ENCODE measurements at regions not wholly inside any gene's neighbourhood (a gene's known extent, or its start where the extent isn't known, plus 50 kb on each side); places are given as distances from the start of the nearest gene placed in this dataset.
A peak's percentile ranks its signal among the peaks of the same experiment; 100 is the strongest.

DNA sequence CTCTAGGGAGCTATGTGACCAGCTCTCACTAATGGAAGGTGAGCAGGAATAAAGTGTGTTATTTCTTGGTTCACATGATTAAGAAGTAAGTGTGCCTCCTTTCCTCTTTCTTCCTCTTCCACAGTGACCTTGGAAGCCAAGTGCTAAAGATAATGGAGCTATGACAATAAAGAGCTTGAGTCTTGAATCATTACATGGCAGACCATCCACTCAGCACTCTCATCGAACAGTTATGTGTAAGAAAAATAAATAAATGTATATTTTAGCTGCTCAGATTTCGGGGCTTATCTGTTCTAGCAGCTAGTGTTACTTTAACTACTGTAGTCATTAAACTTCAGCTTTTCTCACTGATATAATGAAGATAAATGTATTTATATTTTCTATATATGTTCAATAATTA, 72.9 kb downstream of the HDGFL1 start:
- H3K9ac ChIP-seq (ENCODE audit: insufficient read depth, low read length) = no peak overlapping the region
- no peaks in the 10 kb centered on the region for H3K36me3 ChIP-seq (ENCODE audit: control insufficient read depth, insufficient read depth, low read length)
- H3K79me2 ChIP-seq (ENCODE audit: control insufficient read depth, insufficient read depth, low read length) = no peaks in the 10 kb centered on the region
- TF ChIP-seq, protein P1, sequence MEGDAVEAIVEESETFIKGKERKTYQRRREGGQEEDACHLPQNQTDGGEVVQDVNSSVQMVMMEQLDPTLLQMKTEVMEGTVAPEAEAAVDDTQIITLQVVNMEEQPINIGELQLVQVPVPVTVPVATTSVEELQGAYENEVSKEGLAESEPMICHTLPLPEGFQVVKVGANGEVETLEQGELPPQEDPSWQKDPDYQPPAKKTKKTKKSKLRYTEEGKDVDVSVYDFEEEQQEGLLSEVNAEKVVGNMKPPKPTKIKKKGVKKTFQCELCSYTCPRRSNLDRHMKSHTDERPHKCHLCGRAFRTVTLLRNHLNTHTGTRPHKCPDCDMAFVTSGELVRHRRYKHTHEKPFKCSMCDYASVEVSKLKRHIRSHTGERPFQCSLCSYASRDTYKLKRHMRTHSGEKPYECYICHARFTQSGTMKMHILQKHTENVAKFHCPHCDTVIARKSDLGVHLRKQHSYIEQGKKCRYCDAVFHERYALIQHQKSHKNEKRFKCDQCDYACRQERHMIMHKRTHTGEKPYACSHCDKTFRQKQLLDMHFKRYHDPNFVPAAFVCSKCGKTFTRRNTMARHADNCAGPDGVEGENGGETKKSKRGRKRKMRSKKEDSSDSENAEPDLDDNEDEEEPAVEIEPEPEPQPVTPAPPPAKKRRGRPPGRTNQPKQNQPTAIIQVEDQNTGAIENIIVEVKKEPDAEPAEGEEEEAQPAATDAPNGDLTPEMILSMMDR (conservative IDR thresholded peaks at IDR 0.05 in 1 of 2, IDR thresholded peaks at IDR 0.05 in 1 of 2; ENCODE audit: low read depth in 1 of 2, low read length in 2 of 2) = no peak
- TF ChIP-seq EZH2 (IDR thresholded peaks at IDR 0.05; ENCODE audit: low read length, missing control alignments) = no peak
- H3K9me3 ChIP-seq (ENCODE audit: control insufficient read depth, insufficient read depth, low read depth, low read length) = no peaks in the 10 kb centered on the region
- H3K4me2 ChIP-seq (ENCODE audit: extremely low read depth, insufficient read depth, low read length) = no peak overlapping the region
- H4K20me1 ChIP-seq (ENCODE audit: control insufficient read depth, extremely low read depth, insufficient read depth, low read length) = no peaks in the 10 kb centered on the region
- H3K4me1 ChIP-seq (ENCODE audit: control insufficient read depth, extremely low read depth, insufficient read depth, low read length) = no peaks in the 10 kb centered on the region
- no peaks in the 10 kb centered on the region for H3K27me3 ChIP-seq (ENCODE audit: control insufficient read depth, insufficient read depth, low read length)
- no peak overlapping the region for H2AFZ ChIP-seq (ENCODE audit: low read length)
- no peak overlapping the region for H3K4me3 ChIP-seq (replicated peaks in 1 of 4; ENCODE audit: control extremely low read depth in 1 of 4, insufficient read depth in 1 of 4, low read depth in 3 of 4, low read length in 4 of 4)
- no peak overlapping the region for H3K27ac ChIP-seq (ENCODE audit: insufficient read depth, low read length)
- DNase-seq (ENCODE audit: low read depth in 2 of 2) = peak; percentile 35 to 59

DNA sequence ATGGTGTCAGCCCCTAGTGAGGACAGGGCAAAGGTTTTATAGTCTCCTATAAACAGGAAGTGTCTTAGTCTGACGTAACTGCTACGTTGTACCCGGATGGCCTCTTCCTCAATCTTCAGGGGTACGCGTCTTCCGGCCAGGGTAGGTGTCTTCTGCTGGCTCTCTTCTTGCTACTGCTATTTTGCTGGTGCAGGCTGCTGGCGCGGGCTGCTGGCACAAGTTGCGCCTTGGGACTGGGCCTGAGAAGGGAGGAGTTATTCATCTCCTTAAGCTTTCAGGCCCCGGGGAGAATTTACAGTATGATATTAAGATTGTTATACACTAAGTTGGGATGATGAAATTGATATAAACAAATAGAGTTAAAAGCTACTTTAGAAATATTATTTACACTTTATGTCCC, 74.4 kb downstream of the HDGFL1 start:
- H2AFZ ChIP-seq (ENCODE audit: low read length) = peak overlapping the region; percentile 48
- no peak for TF ChIP-seq EZH2 (IDR thresholded peaks at IDR 0.05; ENCODE audit: low read length, missing control alignments)
- TF ChIP-seq, protein P1 (conservative IDR thresholded peaks at IDR 0.05 in 1 of 2, IDR thresholded peaks at IDR 0.05 in 1 of 2; ENCODE audit: low read depth in 1 of 2, low read length in 2 of 2) = no peak
- no peaks in the 10 kb centered on the region for H3K9me3 ChIP-seq (ENCODE audit: control insufficient read depth, insufficient read depth, low read depth, low read length)
- H3K27me3 ChIP-seq (ENCODE audit: control insufficient read depth, insufficient read depth, low read length) = no peaks in the 10 kb centered on the region
- no peak overlapping the region for H3K9ac ChIP-seq (ENCODE audit: insufficient read depth, low read length)
- no peaks in the 10 kb centered on the region for H3K4me1 ChIP-seq (ENCODE audit: control insufficient read depth, extremely low read depth, insufficient read depth, low read length)
- H3K4me3 ChIP-seq (replicated peaks in 1 of 4; ENCODE audit: control extremely low read depth in 1 of 4, insufficient read depth in 1 of 4, low read depth in 3 of 4, low read length in 4 of 4) = no peak overlapping the region
- H3K4me2 ChIP-seq (ENCODE audit: extremely low read depth, insufficient read depth, low read length) = no peak overlapping the region
- no peak for DNase-seq (ENCODE audit: low read depth in 2 of 2)
- no peaks in the 10 kb centered on the region for H3K79me2 ChIP-seq (ENCODE audit: control insufficient read depth, insufficient read depth, low read length)
- H3K27ac ChIP-seq (ENCODE audit: insufficient read depth, low read length) = no peak overlapping the region
- no peaks in the 10 kb centered on the region for H3K36me3 ChIP-seq (ENCODE audit: control insufficient read depth, insufficient read depth, low read length)
- no peaks in the 10 kb centered on the region for H4K20me1 ChIP-seq (ENCODE audit: control insufficient read depth, extremely low read depth, insufficient read depth, low read length)

DNA sequence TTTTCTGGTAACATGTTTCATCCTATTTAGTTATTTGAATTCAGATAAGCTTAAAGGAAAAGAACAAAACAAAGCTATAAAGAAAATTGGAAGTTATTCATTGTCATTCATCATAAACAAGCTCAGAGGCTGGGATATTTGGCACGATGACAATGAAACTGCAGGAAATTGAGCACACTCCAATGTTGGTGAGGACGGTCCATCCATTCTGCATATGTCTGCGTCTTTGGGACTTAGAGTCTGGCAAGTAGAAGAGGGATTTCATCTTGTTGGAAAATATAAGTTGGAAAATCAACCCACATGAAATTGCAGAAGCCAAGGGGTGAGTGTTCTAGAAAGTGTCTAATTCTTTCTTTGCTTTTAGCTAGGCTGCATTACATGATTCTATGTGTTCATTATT, 78.4 kb downstream of the HDGFL1 start:
- no peak overlapping the region for H3K9ac ChIP-seq (ENCODE audit: insufficient read depth, low read length)
- no peaks in the 10 kb centered on the region for H3K4me1 ChIP-seq (ENCODE audit: control insufficient read depth, extremely low read depth, insufficient read depth, low read length)
- no peaks in the 10 kb centered on the region for H4K20me1 ChIP-seq (ENCODE audit: control insufficient read depth, extremely low read depth, insufficient read depth, low read length)
- H3K27me3 ChIP-seq (ENCODE audit: control insufficient read depth, insufficient read depth, low read length) = no peaks in the 10 kb centered on the region
- H3K9me3 ChIP-seq (ENCODE audit: control insufficient read depth, insufficient read depth, low read depth, low read length) = no peaks in the 10 kb centered on the region
- H3K79me2 ChIP-seq (ENCODE audit: control insufficient read depth, insufficient read depth, low read length) = no peaks in the 10 kb centered on the region
- no peak overlapping the region for H2AFZ ChIP-seq (ENCODE audit: low read length)
- no peak overlapping the region for H3K4me2 ChIP-seq (ENCODE audit: extremely low read depth, insufficient read depth, low read length)
- no peak overlapping the region for H3K27ac ChIP-seq (ENCODE audit: insufficient read depth, low read length)
- peak in 1 of 2 donors; percentile 26 for DNase-seq (ENCODE audit: low read depth in 2 of 2)
- H3K36me3 ChIP-seq (ENCODE audit: control insufficient read depth, insufficient read depth, low read length) = no peaks in the 10 kb centered on the region
- no peak for TF ChIP-seq EZH2 (IDR thresholded peaks at IDR 0.05; ENCODE audit: low read length, missing control alignments)
- H3K4me3 ChIP-seq (replicated peaks in 1 of 4; ENCODE audit: control extremely low read depth in 1 of 4, insufficient read depth in 1 of 4, low read depth in 3 of 4, low read length in 4 of 4) = no peak overlapping the region
